ENCODE measurements at regions not wholly inside any gene's neighbourhood (a gene's known extent, or its start where the extent isn't known, plus 50 kb on each side); places are given as distances from the start of the nearest gene placed in this dataset.

- in situ Hi-C loops (cut with MboI; ENCODE audit: low sequenced_read_pairs) (no loop called here), intact Hi-C loops (cut with micrococcal nuclease) (no loop called here), dilution Hi-C loops (cut with HindIII; ENCODE audit: low sequenced_read_pairs, unreplicated experiment) (no loop called here)
- no peak overlapping the region for H2AK5ac ChIP-seq (ENCODE audit: low read depth, low read length)
- H3K23ac ChIP-seq (ENCODE audit: low read depth, low read length): no peak overlapping the region
- H2BK5ac ChIP-seq (ENCODE audit: low read depth, low read length, poor library complexity, severe bottlenecking): no peak overlapping the region
- BruUV-seq (replicated peaks): no TSS peak
- DNase-seq (no peak), ATAC-seq (ENCODE audit: low read depth) (no peak)
- ChIA-PET CTCF (interaction anchor here (0.6 kb wide), 1 partner anchor 17 kb away, joined by 3 read pairs; no protein-coding TSS in a partner anchor), POLR2A (ENCODE audit: unreplicated experiment) (no interaction called here)
- no peak overlapping the region for H4K5ac ChIP-seq (ENCODE audit: low read depth, low read length)
- H3K18ac ChIP-seq (ENCODE audit: low read depth, low read length): no peak overlapping the region
- H3K27me3 ChIP-seq (ENCODE audit: control insufficient read depth, insufficient read depth, low read length): no peaks in the 10 kb centered on the region
- H3K4me3 ChIP-seq (ENCODE audit: insufficient read depth, low read depth, low read length): no peak overlapping the region
- H3K14ac ChIP-seq (replicated peaks; ENCODE audit: low read depth, low read length): no peak overlapping the region
- peaks cover 5% of the 10 kb centered on the region for H3K9me3 ChIP-seq (ENCODE audit: control insufficient read depth, insufficient read depth, low read length)
- no peak overlapping the region for H2BK120ac ChIP-seq (ENCODE audit: low read depth, low read length)
- no peaks in the 10 kb centered on the region for H3K79me1 ChIP-seq (ENCODE audit: low read depth in 1 of 2, low read length in 2 of 2)
- no peaks in the 10 kb centered on the region for H3K36me3 ChIP-seq (ENCODE audit: control insufficient read depth, insufficient read depth, low read length)
- TF ChIP-seq MAZ (IDR thresholded peaks at IDR 0.05; ENCODE audit: borderline replicate concordance, low read depth, low read length) (no peak), RFX5 (IDR thresholded peaks at IDR 0.05; ENCODE audit: low read depth, low read length) (no peak), CTCF (conservative IDR thresholded peaks at IDR 0.05; ENCODE audit: low read depth, low read length) (no peak)
- no peaks in the 10 kb centered on the region for H3K4me1 ChIP-seq (ENCODE audit: control insufficient read depth, insufficient read depth, low read length)
- no peak overlapping the region for H3K9ac ChIP-seq (ENCODE audit: low read depth, low read length)
- no peaks in the 10 kb centered on the region for H3K9me1 ChIP-seq (ENCODE audit: insufficient read depth, low read length)
- no peak overlapping the region for H4K91ac ChIP-seq (ENCODE audit: insufficient read depth, low read depth, low read length)
- H4K20me1 ChIP-seq (ENCODE audit: insufficient read depth, low read length): no peaks in the 10 kb centered on the region
- no peak overlapping the region for H3K27ac ChIP-seq (ENCODE audit: insufficient read depth, low read length)
- H2AK9ac ChIP-seq (replicated peaks; ENCODE audit: low read depth, low read length, poor library complexity): no peak overlapping the region
- H2AFZ ChIP-seq (replicated peaks; ENCODE audit: low read length, poor library complexity): no peak overlapping the region
- no peak overlapping the region for H2BK15ac ChIP-seq (ENCODE audit: low read depth, low read length)
- H4K8ac ChIP-seq (ENCODE audit: low read depth in 2 of 2, low read length in 2 of 2): no peak overlapping the region
- H3K56ac ChIP-seq (ENCODE audit: extremely low read depth, insufficient read depth, low read length): no peak overlapping the region
- no CpG with 5 or more reads among the region's 3 CpGs for WGBS, 2 experiments (ENCODE audit: extremely low coverage in 2 of 2, insufficient read length in 1 of 2)
- H2BK20ac ChIP-seq (ENCODE audit: low read depth, low read length): no peak overlapping the region
- no peak overlapping the region for H3K4me2 ChIP-seq (ENCODE audit: low read depth, low read length)
- H3K4ac ChIP-seq (ENCODE audit: low read depth, low read length): no peak overlapping the region
Observed at GRCh38 chr7:108813251-108814014, 243.8 kb downstream of the DNAJB9 start.
